OCI-LY7 (cell line): ENCODE measurements at regions not wholly inside any gene's neighbourhood (a gene's known extent, or its start where the extent isn't known, plus 50 kb on each side); places are given as distances from the start of the nearest gene placed in this dataset.

Source experiments
- BruUV-seq: library from RNA; stranded (reverse); fragments of 400-500 nt; replicated peaks from 2 replicates; lab custom pipeline; 2021; lab: Mats Ljungman, UMichigan
- CTCF ChIA-PET: fragments of 300-600 bp; sonication (Branson Sonifier 250); formaldehyde crosslinking; loops from one replicate; lab custom pipeline; 2022; ENCODE audit warnings: antibody characterized with exemption; ENCODE audit not compliant: unreplicated experiment; lab: Charles Lee
- POLR2A ChIA-PET: fragments of 300-600 bp; sonication (Branson Sonifier 250); formaldehyde crosslinking; loops from one replicate; lab custom pipeline; 2022; ENCODE audit warnings: antibody characterized with exemption; lab: Charles Lee
- DNase-seq: peaks from one replicate; pipeline ENCODE4 v3.0.0-alpha.2; 2015; ENCODE audit warnings: low spot score
- H2AFZ ChIP-seq: fragments of 200-600 bp; sonication (generic), shearing (Covaris generic); 2 replicates; pipeline ENCODE4 v1.6.1; 2014; ENCODE audit warnings: mild to moderate bottlenecking, antibody characterized with exemption, low read length, moderate library complexity
- H3K27ac ChIP-seq: fragments of 200-600 bp; sonication (generic); 2 replicates; pipeline ENCODE4 v1.5.1; 2014; ENCODE audit warnings: mixed run types, low read depth, mild to moderate bottlenecking, moderate library complexity, low read length, inconsistent platforms; ENCODE audit not compliant: poor library complexity, severe bottlenecking
- H3K36me3 ChIP-seq: fragments of 200-600 bp; sonication (generic); 2 replicates; pipeline ENCODE4 v1.6.1; 2014; ENCODE audit warnings: mild to moderate bottlenecking, antibody characterized with exemption, low read length, moderate library complexity, mixed read lengths; ENCODE audit not compliant: insufficient read depth
- H3K4me1 ChIP-seq: fragments of 200-600 bp; sonication (generic); 2 replicates; pipeline ENCODE4 v1.5.1; 2014; ENCODE audit warnings: mild to moderate bottlenecking, low read length; ENCODE audit not compliant: insufficient read depth, poor library complexity, severe bottlenecking
- H3K4me2 ChIP-seq: fragments of 200-600 bp; sonication (generic); 2 replicates; pipeline ENCODE4 v1.6.1; 2014; ENCODE audit warnings: mild to moderate bottlenecking, low read length
- H3K4me3 ChIP-seq: fragments of 200-600 bp; sonication (generic); 2 replicates; pipeline ENCODE4 v1.5.1; 2014; ENCODE audit warnings: mild to moderate bottlenecking, low read depth, low read length; ENCODE audit not compliant: poor library complexity, severe bottlenecking
- H3K79me2 ChIP-seq: fragments of 200-600 bp; sonication (generic); 2 replicates; pipeline ENCODE4 v1.6.1; 2016; ENCODE audit warnings: low read depth, mild to moderate bottlenecking, low read length, moderate library complexity, mixed read lengths; ENCODE audit not compliant: insufficient read depth
- H3K9me2 ChIP-seq: fragments of 200-600 bp; sonication (generic); 2 replicates; pipeline ENCODE4 v1.6.1; 2016; ENCODE audit warnings: mild to moderate bottlenecking, low read length, mixed read lengths; ENCODE audit not compliant: insufficient read depth
- H3K9me3 ChIP-seq: fragments of 200-600 bp; sonication (generic); 2 replicates; pipeline ENCODE4 v1.6.1; 2014; ENCODE audit warnings: mild to moderate bottlenecking, mixed run types, low read length, mixed read lengths
- H4K20me1 ChIP-seq: fragments of 200-600 bp; sonication (generic); 2 replicates; pipeline ENCODE4 v1.6.1; 2014; ENCODE audit warnings: mild to moderate bottlenecking, antibody characterized with exemption, low read length, moderate library complexity, mixed read lengths; ENCODE audit not compliant: insufficient read depth
- EZH2phosphoT487 ChIP-seq: fragments of 200-600 bp; sonication (generic); IDR thresholded peaks from 2 replicates; pipeline ENCODE4 v1.6.1; 2018; ENCODE audit warnings: low read depth, borderline replicate concordance, mild to moderate bottlenecking, mixed run types, antibody characterized with exemption, low read length, moderate library complexity, mixed read lengths
- intact Hi-C: fragments of 100-400 bp; cut with micrococcal nuclease; formaldehyde crosslinking; loops from one replicate; pipeline ENCODE4 v1.10.0; 2022; ENCODE audit not compliant: unreplicated experiment
- TF ChIP-seq, protein P1 (sequence below): fragments of 200-600 bp; sonication (generic); conservative IDR thresholded peaks from 2 replicates; pipeline ENCODE4 v1.5.1; 2014; ENCODE audit warnings: mild to moderate bottlenecking, antibody characterized with exemption, low read length, moderate library complexity, mixed read lengths

DNA sequence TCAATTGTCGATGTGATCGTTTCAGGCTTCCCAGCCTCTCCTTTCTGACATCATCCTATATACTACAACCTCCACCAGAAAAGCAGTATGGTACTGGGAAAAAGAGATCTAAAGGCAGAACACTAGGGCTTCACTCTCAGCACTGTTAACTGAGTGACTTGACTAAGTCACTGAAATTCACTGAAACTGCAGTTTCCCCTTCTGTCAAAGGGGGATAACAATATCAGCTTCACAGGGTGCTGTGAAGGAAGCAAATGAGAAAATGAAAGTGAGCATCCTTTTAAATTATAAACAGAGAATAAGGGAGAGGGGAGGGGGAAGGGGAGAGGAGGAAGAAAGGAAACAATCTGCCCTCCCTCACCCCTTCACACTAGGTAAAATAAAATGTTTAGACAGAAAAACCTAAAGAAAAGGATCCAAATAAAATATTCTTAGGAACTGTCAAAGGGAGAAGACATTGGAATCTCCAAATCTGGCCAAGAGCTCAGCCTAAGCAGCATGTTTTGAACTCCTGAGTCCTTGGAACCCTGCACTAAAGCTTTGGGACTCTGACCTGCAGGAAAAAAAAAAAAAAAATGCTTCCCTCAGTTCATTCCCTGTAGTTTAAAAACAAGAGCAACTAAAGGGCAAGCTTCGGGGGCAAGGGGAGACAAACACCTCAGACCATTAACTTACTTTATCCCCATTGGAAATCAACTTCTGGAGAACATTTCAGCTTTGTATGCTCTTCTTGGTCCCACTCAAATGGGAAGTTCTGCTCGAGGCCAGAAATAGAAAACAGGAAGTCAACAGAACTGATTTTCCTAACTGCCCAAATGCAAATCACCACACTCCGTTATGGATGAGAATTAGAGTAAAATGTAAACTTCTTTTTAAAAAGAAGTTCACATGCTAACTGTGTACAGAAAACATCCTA lies 178.3 kb downstream of the DEPDC1B start:
- POLR2A ChIA-PET: interaction anchor here (0.6 to 2.9 kb wide), 9 partner anchors 9 to 105 kb away, joined by 3 to 12 read pairs (median 4); no protein-coding TSS in a partner anchor
- Histone ChIP-seq H3K4me1 (peaks cover 33% of the 10 kb centered on the region), H3K4me3 (peak overlapping the region; percentile 63), H3K9me3 (no peaks in the 10 kb centered on the region), H3K79me2 (no peaks in the 10 kb centered on the region), H2AFZ (peak overlapping the region; percentile 94), H3K36me3 (no peaks in the 10 kb centered on the region), H4K20me1 (no peaks in the 10 kb centered on the region), H3K4me2 (peak overlapping the region; percentile 83), H3K27ac (peak overlapping the region; percentile 49), H3K9me2 (no peaks in the 10 kb centered on the region)
- TF ChIP-seq, protein P1, sequence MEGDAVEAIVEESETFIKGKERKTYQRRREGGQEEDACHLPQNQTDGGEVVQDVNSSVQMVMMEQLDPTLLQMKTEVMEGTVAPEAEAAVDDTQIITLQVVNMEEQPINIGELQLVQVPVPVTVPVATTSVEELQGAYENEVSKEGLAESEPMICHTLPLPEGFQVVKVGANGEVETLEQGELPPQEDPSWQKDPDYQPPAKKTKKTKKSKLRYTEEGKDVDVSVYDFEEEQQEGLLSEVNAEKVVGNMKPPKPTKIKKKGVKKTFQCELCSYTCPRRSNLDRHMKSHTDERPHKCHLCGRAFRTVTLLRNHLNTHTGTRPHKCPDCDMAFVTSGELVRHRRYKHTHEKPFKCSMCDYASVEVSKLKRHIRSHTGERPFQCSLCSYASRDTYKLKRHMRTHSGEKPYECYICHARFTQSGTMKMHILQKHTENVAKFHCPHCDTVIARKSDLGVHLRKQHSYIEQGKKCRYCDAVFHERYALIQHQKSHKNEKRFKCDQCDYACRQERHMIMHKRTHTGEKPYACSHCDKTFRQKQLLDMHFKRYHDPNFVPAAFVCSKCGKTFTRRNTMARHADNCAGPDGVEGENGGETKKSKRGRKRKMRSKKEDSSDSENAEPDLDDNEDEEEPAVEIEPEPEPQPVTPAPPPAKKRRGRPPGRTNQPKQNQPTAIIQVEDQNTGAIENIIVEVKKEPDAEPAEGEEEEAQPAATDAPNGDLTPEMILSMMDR: no peak
- no peak for TF ChIP-seq EZH2phosphoT487
- intact Hi-C loops: loop anchor here (5.0 to 10.0 kb wide), 2 partner anchors 76 to 423 kb away; partner anchors contain the start of genes ERCC8 and NDUFAF2
- peak; percentile 72 for DNase-seq
- BruUV-seq: TSS peak; percentile 97
- CTCF ChIA-PET: no interaction called here

DNA sequence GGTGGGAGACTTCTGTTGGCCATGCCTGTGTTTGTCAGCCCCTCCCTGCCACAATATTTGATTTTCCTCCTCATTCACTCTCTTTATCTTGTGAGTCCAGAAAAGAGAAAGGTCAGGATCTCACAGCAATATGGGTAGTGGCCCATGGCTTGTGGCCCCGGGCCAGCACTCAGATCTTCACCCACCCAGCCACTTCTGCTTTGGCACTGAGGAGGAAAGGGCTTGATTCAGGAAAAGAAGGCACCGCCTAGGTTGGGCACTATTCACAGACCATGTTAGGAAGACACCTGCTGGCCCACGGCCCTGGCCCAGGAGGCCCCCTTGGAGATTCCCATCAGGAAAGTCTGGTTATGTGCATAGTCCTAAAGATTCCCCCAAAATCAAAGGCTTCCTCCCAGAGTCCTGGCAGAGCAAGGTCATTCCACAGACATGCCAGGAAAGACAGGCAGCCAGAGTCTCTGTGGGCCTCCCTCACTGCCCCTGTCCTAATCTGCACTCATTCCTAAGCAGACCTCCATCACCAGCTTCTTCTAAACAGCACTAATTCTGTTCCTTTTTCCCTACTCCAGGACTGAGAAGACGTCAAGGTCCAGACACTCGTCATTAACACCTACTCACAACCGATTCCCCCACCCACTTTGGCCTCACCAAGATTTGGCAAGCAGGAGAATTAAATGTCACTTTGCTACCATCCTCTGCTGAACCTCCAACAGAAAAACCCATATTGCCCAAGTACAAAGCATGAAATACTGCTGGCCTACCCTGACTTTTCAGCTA lies 179.3 kb downstream of the DEPDC1B start:
- POLR2A ChIA-PET: interaction anchor here (2.9 kb wide), 1 partner anchor 16 kb away, joined by 12 read pairs; no protein-coding TSS in a partner anchor
- no TSS peak for BruUV-seq
- no peaks in the 10 kb centered on the region for H3K9me2 ChIP-seq
- no peak for DNase-seq
- intact Hi-C loops: loop anchor here (5.0 to 10.0 kb wide), 2 partner anchors 77 to 424 kb away; partner anchors contain the start of genes ERCC8 and NDUFAF2
- H2AFZ ChIP-seq: peak overlapping the region; percentile 94
- no peak for TF ChIP-seq EZH2phosphoT487
- TF ChIP-seq, protein P1: no peak
- H3K79me2 ChIP-seq: no peaks in the 10 kb centered on the region
- H4K20me1 ChIP-seq: no peaks in the 10 kb centered on the region
- CTCF ChIA-PET: no interaction called here
- H3K4me1 ChIP-seq: peaks cover 33% of the 10 kb centered on the region
- H3K4me3 ChIP-seq: peak overlapping the region; percentile 63
- no peaks in the 10 kb centered on the region for H3K36me3 ChIP-seq
- H3K9me3 ChIP-seq: no peaks in the 10 kb centered on the region
- peak overlapping the region; percentile 83 for H3K4me2 ChIP-seq
- peak overlapping the region; percentile 49 for H3K27ac ChIP-seq
